ENCODE measurements at regions not wholly inside any gene's neighbourhood (a gene's known extent, or its start where the extent isn't known, plus 50 kb on each side); places are given as distances from the start of the nearest gene placed in this dataset.
"Not testable (repeated sequence)": the region's sequence is repeated elsewhere in the genome, so short reads cannot be mapped to it uniquely, and the experiment has no call there.

DNA sequence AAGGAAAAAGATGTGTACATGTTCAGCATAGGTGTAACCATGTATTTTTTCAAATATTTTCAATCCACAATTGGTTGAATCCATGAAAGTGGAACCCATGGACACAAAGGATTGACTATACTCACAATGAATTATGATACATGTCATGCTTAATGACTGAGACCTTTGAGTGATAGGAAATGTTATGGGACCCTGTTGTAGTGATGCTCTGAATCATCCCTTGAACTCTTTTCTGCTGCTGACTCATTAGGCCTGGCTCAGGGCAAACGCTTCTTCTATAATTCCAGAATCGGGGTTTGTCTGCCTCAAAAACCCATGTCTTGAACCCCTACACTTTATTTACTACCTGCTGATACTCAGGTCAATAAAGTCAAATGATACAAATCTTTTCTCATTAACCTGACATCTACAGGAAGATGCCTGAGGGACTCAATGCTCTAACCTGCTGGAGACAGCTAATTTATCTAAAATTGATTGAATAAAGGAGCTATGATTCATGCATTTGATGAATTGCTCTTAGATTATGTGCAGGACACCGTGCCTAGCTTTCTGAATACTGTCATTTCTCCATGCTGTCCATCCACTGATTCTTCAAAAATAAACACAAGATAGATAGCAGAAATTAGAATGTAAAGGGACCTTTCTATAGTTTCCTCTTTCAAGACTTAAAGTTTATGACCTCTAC is 260.1 kb downstream of the PRELID2 start:
- DNase-seq (ENCODE audit: low read depth in 2 of 2): peak in 1 of 2 donors; percentile 35

DNA sequence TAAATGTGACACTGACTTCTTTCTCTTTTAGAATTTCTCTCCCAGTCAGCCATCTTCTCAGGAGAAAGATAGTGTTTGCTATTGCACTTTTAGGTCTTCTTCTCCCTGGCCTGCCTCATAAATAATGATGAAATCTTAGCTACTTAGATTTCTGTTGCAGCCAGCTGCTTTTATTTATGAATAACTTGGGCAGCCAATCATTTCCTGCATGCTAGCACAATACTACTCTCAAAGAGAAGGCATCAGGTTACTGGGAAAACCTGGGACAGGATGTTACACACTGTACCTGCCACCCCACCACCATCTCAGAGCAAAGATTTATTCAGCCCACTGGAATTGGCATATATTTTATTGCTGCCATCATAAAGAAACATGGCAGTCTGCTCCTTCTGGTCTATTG is 266.6 kb downstream of the PRELID2 start:
- DNase-seq (ENCODE audit: low read depth in 2 of 2): peak in 1 of 2 donors; percentile 39

DNA sequence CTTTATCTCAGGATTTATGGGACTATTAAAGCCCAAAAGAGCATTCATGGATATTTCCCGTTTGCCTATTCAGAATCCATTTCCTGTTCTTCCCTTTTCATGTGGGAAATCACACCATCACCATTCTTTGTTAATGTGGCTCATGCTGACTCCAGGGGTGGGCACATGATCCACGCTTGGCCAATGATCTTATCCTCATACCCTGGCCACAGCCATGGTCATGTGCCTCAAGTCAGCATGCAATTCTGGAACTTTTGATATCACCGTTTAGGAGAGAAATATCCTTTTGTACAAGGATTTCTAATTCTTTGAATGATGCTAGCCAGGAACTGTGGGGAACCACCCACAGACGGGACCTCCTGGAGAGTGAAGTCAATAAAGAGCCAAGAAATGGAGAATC is 272.2 kb downstream of the PRELID2 start:
- peak in 1 of 2 donors; percentile 10 for DNase-seq (ENCODE audit: low read depth in 2 of 2)

GRCh38 chr5:145558288-145558687 is 276.9 kb downstream of the PRELID2 start:
- DNase-seq (ENCODE audit: low read depth in 2 of 2): no peak

DNA sequence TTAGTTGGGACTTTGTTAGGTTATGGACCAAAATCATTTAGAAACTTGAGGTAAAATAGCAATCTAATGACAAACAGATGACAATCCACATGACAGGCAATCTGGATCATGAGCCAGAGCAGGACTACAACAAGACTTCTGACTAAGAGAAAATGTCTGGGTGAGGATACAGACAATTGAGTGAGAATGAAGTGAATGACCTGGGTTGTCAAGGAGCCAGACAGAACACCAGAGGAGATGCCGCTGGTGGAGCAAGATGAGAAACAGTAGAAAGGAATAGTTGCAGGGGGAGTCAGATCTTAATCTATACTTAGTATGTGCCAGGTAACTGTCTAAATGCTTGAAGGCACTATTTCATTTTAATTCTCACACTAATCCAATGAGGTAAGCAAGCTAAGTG is 277.8 kb downstream of the PRELID2 start:
- no peak for DNase-seq (ENCODE audit: low read depth in 2 of 2)

DNA sequence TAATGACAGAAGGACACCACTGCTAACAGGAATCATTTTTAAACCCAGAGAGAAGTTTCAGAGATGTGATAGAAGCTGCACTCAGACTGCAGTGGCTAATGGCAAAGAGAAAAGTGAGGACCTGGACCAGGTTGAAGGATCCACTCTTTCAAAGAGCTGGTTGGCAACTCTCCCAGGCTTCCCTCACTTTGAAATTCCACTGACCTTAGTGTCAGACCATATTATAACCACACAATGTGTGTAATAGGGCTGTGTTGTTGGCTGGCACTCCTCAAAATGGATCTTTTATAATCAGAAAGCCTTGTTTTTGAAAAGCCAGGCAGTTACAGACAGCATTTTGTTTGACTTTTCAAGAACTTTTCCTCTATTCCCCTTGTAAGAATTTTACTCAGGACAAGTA is 280.7 kb downstream of the PRELID2 start:
- peak; percentile 40 to 81 for DNase-seq (ENCODE audit: low read depth in 2 of 2)

GRCh38 chr5:145553177-145553576 is 282.0 kb downstream of the PRELID2 start:
- no peak for DNase-seq (ENCODE audit: low read depth in 2 of 2)

- no peak for DNase-seq (ENCODE audit: low read depth in 2 of 2)
These were observed 283.4 kb downstream of the PRELID2 start for GRCh38 chr5:145551714-145552113.

DNA sequence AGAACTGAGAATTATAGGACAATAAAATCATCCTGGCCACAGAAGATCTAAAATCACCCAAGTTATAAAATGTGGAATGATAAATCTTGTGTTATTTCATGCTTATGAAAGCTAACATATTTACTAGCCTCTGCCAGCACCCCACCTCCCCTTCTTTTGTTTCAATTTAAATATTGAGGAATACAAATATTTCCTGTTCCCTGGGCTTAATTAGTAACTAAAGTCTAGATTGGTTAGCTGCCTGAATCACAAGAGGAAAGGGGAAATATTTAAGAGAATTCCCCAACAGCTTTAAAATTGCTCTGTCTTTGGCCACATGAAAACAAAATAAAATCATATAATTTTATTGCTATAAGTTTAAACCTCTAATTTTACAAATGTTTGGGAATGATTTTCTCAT is 287.0 kb downstream of the PRELID2 start:
- DNase-seq (ENCODE audit: low read depth in 2 of 2): no peak

DNA sequence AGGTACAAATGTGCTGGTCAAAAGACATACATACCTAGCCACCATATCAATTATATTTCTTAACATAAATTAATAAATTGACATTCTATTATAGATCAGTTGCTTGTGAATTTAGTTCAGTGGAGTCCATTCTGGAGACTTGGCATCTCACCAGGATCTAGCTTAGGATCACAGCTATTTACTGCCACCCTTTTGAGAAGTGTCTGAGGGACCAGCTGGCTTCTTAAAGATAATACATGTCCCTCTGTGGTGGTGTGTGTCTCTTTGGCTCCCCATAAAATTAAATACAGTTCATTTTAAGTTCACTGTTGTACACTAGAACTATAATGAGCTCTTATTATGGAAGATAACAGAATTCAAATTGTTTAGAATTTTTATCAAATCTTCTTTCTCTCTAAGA is 290.7 kb downstream of the PRELID2 start:
- no peak for DNase-seq (ENCODE audit: low read depth in 2 of 2)

DNA sequence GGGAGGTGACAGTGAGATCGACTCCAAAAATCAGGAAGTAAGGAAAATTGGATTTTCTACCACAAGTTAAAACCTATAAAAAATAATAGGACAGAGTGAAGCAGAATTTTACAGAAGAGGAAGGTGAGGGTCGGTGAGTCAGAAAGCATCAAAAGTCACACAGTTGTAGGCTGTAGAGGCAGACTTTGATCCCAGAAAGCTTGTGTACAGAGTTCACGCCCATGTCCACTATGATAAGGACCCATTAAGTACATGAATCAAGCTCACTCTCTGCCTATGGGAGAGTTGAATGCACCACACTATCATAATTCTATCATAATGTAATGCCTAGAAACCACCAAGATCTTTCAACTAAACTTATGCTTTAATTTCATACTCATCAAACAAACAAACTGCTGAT is 291.2 kb downstream of the PRELID2 start:
- no peak for DNase-seq (ENCODE audit: low read depth in 2 of 2)

DNA sequence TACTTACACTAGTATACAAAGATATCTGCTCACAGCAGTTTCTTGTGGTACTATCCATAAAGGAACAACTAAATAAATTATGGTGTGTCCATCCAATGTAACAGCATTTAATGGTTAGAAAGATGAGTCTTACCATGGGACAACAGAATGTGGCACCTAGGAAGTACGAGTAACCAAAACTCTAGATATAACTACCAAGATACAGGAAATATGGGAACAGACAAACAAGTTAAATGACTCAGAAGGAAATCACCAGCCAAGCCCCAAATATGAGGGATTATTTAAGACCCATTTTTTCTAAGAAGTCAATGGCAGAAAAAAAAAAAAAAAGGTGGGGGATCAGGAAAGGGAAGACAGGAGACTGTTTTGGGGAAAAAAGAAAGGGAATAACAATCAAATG is 294.8 kb downstream of the PRELID2 start:
- DNase-seq (ENCODE audit: low read depth in 2 of 2): peak in 1 of 2 donors; percentile 31

DNA sequence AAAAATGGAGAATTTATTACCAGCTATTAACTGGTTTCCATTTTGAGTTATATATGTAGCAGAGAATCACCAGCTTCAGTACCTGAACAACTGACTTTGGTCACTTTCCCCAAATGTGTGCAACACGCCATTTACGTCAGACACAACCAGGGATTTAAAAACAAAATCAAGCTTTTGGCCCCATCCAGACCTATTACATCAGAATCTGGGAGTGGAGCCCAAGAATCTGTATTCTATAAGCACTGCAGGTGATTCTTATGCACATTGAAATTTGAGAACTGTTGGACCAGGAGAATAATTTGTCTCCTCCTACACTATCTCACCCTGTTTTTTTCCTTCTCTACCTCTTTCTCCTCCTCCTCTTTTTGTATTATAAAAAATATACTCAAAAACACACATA is 295.9 kb downstream of the PRELID2 start:
- no peak for DNase-seq (ENCODE audit: low read depth in 2 of 2)

DNA sequence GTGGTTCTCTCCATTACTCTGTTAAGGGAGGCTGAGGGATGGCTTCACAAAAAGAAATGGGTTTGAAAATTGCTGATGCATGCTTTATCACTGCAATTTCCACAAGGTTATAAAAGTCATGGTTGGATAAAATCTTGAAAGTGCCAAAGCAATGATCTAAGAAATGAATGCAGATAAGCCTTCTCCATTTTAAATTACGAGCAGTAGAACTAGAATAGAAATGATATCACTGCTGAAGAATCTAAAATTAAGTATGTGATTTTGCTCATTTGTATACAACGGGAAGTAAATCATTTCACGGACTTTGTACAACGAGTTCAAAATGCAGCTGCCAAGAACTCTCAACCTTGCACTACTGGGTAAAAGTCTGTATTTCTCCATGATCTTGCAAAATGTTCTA is 299.0 kb downstream of the PRELID2 start:
- no peak for DNase-seq (ENCODE audit: low read depth in 2 of 2)

GRCh38 chr5:145531038-145531734 is 304.0 kb downstream of the PRELID2 start:
- DNase-seq (ENCODE audit: low read depth in 2 of 2): peak; percentile 13 to 94

- no peak for DNase-seq (ENCODE audit: low read depth in 2 of 2)
These were observed 313.6 kb downstream of the PRELID2 start for GRCh38 chr5:145521523-145521922.

DNA sequence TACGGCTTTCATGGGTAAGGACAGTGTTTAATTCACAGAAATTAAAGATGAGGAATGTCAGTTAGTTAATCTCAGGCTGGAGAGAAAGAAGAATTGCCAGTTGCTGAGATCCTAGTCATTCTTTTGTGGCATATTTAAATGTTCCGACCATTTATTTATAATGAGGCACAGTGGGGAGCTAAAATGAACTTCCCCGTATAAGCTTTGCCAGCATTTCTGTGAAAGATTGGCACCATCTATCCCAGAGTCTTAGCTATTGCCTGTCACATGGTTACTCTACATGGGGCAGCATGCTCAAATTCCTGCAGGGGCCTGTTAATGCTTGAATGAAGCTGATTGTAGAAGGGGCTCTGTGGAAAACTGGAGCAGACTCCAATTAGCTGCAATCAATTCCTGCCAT is 314.1 kb downstream of the PRELID2 start:
- DNase-seq (ENCODE audit: low read depth in 2 of 2): no peak

DNA sequence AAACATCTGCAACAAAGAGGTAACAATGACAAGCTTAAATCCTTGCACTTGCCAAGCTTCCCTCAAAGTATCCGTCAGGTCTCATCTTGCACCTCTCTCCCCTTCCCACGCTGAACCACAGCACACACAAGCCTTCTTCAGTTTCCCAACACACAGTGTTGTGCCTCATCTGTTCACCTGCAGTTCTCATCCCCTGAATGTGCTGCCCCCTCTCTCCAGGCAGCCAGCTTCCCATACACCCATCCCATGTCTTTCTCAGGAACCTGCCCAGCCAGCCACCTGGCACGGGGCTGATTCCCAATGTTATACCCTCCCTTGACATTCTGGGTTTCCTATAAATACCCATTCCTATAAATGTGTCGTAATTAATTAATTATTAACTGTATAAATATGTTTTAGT is 314.8 kb downstream of the PRELID2 start:
- DNase-seq (ENCODE audit: low read depth in 2 of 2): no peak

DNA sequence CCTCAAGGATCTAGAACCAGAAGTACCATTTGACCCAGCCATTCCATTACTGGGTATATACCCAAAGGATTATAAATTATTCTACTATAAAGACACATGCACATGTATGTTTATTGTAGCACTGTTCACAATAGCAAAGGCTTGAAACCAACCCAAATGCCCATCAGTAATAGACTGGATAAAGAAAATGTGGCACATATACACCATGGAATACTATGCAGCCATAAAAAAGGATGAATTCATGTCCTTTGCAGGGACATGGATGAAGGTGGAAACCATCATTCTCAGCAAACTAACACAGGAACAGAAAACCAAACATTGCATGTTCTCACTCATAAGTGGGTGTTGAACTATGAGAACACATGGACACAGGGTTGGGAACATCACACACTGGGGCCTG is 317.6 kb downstream of the PRELID2 start:
- DNase-seq (ENCODE audit: low read depth in 2 of 2): not testable (repeated sequence)

DNA sequence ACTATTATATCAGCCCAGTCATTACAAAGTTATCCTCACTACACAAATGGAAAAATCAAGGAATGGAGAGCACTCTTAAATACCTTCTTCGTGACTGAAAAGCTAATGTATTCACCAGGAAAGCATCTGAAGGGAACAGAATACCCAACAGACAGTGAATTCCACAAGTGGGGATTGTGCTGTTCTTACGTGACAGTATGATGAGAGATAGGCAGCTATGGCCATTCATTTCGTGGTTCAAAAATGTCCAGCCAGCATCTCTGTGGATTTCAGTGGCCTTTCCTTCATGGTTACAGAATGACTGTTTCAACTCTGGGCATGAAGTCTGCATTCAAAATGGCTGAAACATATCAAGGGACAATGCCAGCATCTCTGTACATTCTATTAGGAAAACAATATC is 323.8 kb downstream of the PRELID2 start:
- no peak for DNase-seq (ENCODE audit: low read depth in 2 of 2)

- DNase-seq (ENCODE audit: low read depth in 2 of 2): no peak
These were observed 324.4 kb downstream of the PRELID2 start for GRCh38 chr5:145510769-145511168.

DNA sequence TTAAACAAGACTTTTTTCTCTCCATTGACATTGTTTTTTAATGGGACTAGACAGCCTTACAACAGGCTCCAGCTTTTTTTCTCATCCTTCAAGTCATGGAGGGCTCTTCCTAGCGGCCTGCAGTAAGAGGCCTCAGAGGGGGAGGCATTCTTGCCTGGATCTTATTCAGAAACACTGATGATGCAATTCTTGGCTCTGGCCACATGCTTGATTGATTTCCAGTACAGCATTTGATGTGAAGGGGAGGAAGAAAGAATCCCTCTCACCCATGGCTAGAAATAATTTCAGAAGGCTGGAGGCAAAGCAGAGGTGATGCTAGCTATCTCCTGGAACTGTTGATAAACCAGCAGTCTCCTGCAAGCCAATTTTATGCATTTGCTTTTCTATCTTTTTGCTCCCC is 324.8 kb downstream of the PRELID2 start:
- DNase-seq (ENCODE audit: low read depth in 2 of 2): peak in 1 of 2 donors; percentile 4

Data from lung microvascular endothelial cell (primary cell).